ELF-1 (cell line): ENCODE measurements at regions not wholly inside any gene's neighbourhood (a gene's known extent, or its start where the extent isn't known, plus 50 kb on each side); places are given as distances from the start of the nearest gene placed in this dataset.

Source experiments
- DNase-seq: peaks from one replicate; pipeline ENCODE4 v3.0.0-alpha.2; 2016; ENCODE audit warnings: low read depth, low spot score

DNA sequence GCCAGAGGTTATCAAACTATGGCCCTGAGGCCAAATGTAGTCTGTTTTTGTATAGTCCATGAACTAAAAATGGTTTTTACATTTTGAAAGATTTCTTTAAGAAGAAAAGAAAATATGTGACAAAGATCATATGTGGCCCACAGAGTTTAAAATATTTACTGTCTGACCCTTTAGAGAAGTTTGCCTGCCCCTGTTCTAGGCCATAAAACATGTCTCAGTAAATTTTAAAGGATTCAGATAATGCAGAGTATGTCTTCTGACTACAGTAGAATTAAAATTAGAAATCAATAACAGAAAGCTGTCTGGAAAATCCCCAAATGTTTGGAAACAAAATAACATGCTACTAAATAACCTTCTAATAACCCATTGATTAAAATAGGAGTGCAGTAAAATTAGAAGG, 86.3 kb downstream of the KCNRG start:
- no peak for DNase-seq

- DNase-seq = no peak
Measured at GRCh38 chr13:50104493-50104892, 89.2 kb downstream of the KCNRG start.

DNA sequence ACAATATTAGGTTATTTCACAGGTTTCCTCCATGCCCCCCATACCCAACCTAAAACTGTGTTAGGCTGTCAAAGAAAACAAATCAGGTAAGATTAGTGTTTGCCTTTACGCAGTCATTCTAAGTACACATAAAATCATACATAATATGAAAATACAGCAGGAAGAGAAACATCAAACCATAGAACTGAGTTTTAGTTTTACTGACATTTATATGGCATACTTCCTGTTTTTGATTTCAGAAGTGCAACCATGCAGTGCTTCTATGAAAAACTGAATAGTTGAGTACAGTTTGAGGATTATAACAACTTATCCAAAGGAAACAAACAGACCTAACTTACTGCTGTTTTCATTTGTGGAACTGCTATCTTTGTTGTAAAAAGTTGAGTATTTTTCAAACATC, 91.3 kb downstream of the KCNRG start:
- DNase-seq = no peak

DNA sequence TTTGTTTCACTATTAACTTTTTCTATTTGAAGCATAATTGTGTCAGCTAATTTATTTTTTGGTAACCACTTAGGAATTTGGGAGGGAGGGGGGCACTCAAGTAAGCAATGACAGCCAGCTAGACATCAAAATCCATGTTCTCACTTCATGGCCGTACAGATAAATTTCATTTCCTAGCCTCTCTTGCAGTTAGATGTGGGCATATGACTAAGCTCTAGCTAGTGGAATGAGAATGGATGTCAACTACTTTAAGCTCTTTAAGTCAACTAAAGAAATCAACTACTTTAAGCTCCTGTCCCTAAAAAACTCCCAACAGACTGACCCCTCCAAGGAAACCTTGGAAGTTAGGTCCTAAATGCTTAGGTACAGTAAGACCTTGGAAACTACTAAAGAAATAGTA, 92.0 kb downstream of the KCNRG start:
- DNase-seq = no peak

DNA sequence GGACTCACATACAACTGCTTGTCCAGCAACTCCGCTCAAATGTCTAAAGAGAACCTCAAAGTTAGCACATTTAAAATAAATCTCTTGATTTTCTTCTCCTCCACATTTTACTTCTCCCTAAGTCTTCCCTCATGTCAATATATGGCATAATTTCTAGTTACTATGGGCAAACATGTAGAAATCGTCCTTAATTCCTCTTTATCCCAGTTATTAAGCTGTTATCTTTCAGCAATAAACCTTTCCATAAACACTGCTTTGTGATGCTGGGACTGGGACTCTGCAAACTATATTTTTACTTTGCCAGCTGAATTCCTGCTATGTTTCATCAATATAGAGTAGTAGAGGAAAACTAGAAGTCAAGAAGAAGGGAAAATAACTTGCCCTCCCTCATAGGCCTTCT, 99.7 kb downstream of the KCNRG start:
- DNase-seq = no peak

- no peak for DNase-seq
Measured at GRCh38 chr13:50115695-50116094, 100.5 kb downstream of the KCNRG start.

DNA sequence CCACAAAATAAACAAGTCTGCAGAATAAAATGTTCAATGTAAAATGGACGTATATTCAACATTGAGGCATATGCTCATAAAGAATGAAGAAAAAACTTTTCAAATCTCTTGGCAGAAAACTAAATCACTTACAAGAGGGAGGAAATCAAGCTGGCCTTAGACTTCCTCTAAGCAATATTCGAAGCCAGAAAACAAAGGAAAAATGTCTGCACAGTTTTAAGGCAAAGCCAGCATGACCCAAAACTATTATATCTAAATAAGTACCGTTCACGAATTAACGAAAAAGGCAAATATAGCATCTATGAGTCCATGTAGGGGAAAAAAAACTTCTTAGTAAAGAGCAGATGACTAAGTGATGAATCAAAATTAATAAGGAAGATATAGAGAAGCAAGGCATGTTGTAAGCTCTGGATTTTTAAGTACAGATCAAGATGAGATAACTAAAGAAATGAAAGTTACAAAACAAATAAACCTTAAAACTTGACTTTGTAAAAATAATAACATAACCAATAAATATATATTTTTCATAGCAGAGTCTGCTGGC, 101.3 kb downstream of the KCNRG start:
- DNase-seq = no peak

GRCh38 chr13:50119591-50119990, 104.3 kb downstream of the KCNRG start:
- DNase-seq = no peak

DNA sequence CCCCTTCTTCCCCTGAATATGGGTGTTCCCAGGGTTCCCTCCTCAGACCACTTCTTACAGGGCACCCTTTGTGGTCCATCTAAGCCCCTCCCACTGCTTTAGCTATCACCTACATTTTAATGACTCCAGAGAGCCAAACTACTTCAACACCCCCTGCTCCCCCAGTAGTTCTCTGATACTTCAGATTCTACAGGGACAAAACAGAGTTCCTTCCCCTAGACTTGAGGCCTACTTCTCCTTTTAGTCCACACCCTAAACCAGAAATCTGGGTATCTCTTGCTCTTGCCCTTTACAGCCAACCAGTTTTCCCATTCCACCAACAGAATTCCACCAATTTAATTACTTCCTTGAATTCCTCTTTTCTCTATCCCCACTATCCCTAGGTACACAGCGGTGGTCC, 107.2 kb downstream of the KCNRG start:
- no peak for DNase-seq

DNA sequence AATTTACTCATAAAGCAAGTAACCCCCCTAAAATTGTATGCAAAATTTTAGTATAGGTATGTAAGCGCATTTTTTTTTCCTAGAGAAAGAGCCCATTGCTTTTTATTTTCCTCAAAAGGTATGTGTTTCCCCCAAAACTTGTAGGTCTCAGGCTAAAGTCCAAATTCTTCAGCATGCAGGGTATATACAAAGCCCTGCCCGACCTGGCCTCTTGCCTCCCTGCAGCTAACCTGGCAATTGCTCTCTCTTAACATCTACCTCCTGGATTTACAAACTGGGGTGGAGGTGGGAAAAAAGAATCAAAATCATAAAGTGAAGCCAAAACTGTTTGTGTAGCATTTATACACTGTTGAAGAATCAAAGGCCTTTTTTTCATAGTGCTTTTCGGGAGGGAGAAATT, 107.8 kb downstream of the KCNRG start:
- DNase-seq = no peak

DNA sequence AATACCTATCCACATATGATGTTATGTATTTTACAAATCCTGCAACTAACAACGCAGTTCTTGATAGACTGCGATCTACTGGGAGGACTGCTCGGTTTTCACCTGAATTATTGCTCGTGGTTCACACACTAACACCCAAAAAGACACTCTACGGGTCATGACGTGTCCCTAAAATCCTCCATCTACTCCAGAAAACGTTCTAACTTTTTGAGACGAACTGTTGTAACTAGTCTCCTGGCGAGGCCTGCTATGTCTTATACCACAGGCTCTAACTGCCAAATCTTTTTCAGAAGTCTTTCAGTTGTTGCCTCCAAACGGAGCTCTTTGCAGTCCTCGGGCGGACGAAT, 108.2 kb downstream of the KCNRG start:
- DNase-seq = no peak

- peak; percentile 70 for DNase-seq
Measured at GRCh38 chr13:50123862-50124535, 108.8 kb downstream of the KCNRG start.

DNA sequence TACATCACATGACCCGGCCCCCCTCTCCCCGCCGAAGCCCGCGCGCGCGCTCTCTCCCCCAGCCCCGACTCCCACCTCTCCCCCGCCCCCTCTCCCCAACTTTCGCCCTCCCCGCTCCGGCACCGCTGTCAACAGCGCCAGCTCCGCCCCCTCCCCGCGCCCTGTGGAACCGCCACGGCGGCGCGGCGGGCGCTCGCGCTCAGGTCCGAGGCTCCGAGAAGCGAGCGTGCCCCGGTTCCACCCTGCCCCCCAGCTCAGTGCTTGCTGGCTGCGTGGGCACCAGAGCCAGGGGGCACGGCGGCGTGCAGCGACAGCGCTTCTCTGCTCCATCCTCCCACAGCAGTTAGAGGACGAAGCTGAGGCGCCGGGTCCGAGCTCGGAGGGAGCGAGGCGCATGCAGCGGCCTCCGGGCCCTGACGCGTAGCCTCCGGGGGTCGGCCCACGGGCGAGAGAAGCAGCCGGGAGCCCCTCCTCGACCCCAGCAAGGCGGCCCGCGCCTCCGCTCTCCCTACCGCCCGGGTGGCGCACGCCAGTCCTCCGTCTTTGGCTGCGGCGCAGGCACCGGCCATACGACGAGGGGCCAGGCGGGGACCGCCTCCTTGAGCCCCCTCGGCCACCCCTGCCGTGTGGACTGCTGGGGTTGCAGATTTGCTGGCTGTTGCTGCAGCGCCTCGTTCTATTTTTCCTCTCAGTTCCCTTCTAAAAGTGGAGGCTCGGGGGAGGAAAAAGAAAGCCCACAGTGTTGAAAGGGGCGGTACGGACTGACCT, 109.5 kb downstream of the KCNRG start:
- DNase-seq = peak; percentile 70

GRCh38 chr13:50125304-50125553, 110.0 kb downstream of the KCNRG start:
- no peak for DNase-seq

- DNase-seq = peak; percentile 46
Measured at GRCh38 chr13:50125554-50126262, 110.5 kb downstream of the KCNRG start.

- DNase-seq = peak; percentile 57
Measured at GRCh38 chr13:50126263-50126992, 111.2 kb downstream of the KCNRG start.

DNA sequence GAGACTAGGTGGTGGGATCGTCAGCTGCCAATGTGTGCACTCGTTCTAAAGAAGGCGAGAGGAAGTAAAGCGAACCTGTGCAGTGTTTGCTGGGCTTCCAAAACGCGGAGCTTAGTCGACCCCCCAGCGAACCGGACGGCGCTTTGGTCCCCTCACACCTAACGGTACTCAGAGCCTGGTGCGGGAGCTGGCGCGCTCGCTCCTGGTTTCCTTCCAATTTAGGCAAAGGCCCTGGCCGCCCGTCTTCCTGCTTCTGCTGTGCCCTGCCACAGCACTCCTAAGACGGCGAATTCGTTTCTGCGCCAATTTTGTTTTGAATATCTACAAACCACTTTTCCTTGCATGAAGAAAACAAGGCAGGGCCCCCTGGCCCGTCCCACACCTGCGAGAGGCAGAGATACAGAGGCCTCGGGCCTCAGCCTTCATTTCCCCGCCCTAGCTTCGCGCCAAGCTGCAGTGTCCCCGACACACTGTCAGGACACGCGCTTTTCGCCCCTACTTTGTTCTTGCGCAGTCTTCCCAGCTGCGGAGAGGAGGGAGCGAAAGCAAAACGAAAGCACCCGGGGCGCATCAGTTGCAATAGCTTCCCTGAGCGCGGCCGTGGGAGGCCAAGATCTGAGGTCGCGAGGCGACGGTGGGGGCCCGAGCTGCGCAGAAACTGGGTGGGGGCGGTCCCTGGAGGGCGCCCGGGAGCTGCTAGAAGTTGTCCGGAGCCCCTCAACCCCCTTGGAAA, 111.9 kb downstream of the KCNRG start:
- peak; percentile 64 for DNase-seq

DNA sequence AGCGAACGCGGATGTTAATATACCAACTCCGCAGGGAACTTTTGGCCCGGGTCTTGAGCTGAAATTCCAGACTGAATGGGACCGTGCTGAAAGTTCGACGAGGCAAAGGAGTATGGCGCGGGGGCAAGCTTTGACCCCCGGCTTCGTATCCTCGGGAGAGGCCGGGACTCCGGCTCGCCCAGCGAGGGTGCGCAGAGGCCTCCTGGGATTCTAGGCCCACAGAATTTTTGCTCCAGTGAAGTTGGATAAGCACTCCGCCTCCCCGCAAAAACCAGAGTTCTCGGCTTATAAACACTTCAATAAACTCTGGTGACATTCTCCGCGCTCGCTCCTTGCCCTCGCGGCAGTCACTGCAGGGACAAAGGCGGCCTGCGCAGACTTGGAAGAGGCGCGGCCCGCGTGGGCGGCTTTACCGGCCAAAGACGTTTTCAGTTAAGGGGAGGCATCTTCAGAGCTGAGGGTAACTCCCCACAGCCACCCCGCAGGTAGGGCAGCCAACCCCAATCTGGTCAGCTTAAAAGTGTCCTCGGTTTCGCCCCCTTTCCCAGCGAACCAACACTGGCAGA, 112.6 kb downstream of the KCNRG start:
- peak; percentile 61 for DNase-seq

- peak; percentile 58 for DNase-seq
Measured at GRCh38 chr13:50128428-50128931, 113.2 kb downstream of the KCNRG start.

DNA sequence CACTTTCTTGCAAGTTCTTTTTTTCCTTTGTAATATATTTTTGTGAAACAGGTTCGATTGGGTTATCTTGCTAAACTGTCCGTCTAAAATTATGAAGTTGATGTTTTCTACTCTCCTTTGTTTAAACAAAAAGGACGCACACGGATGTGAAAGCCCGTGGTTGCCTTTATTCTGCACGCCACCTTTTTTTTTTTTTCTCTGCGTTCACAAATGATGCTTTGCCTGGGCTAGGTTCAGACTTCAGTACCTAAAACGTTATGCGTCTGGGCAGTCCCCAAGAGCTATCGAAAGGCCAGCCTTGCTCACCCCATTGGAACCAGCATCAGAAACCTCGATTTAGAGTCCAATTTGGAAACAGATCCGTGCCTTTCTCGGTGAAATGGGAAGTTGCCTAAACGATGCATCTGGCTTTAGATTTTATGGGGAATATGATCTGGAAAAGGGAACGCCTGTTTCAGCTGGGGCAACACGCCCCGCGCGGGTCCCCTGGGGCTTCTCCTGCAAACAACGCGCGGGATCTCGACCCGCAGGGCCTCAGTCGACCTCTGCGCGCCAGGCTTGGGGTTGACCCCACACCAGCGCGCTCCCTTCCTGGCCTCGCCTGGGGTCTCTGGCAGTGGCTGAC, 113.9 kb downstream of the KCNRG start:
- DNase-seq = no peak
